HG02852 (cell line): ENCODE measurements at regions not wholly inside any gene's neighbourhood (a gene's known extent, or its start where the extent isn't known, plus 50 kb on each side); places are given as distances from the start of the nearest gene placed in this dataset.

ENCODE experiments used
- ATAC-seq: cut with Tn5 transposase; IDR thresholded peaks from one replicate; pipeline ENCODE4 v1.9.1; 2021; ENCODE audit warnings: mild to moderate bottlenecking, moderate library complexity; ENCODE audit not compliant: unreplicated experiment

- ATAC-seq, result no peak
These were observed 253.0 kb upstream of the IRX2 start for GRCh38 chr5:3004361-3005080.

DNA sequence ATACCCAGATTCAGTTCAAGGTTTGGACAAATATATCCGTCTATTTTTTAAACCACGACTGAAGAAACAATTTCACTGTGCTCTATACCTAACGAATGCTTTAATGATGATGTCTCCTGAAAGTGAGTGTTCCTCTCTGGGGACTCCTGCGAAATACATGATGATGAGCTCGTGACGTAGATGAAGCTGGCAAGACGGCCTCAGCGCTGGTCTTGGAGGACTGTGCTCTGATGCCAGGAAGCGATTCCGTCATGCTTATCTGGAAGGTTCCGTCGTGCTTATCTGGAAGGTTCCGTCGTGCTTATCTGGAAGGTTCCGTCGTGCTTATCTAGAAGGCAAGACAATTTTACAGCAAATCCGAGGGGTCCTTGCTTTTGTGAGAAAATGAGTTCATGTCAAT, 250.8 kb upstream of the IRX2 start:
- no peak for ATAC-seq

GRCh38 chr5:3000631-3001030, 249.2 kb upstream of the IRX2 start:
- ATAC-seq, result no peak

DNA sequence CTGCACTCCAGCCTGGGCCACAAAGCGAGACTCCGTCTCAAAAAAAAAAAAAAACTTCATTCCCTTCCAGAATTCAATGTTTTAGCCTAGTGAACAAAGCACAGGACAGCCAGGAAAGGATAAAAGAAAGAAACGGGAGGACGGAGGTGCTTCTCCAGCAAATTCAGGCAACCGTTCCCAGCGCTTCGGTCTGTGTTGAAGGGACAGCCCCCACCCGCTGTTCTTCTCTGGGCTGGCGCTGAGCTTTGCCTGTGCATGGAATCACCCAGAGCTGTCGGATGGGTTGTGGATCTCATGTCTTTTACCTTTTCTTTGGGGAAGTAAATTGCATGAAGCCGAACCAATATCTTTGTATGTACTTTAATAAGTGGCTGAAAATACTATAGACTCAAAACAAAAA, 248.4 kb upstream of the IRX2 start:
- no peak for ATAC-seq

DNA sequence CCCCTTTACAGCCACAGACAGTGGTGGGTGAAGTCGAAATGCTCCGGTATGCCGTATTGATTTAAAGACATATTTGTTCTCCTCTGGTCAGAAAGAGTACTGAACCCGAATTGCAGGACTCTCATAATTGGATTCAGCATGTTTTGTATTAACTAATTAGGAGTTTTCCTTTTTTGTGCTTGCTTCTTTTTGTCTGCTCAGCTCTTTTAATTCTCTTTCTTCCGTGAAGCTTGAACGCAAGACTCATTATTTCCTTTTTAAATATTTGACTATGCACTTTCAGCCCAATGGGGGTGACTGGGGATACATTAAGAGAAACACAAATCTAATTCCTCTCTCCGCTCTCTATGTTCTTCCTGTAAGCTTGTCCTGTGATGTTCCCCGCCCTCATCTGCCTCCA, 246.6 kb upstream of the IRX2 start:
- ATAC-seq, result no peak

DNA sequence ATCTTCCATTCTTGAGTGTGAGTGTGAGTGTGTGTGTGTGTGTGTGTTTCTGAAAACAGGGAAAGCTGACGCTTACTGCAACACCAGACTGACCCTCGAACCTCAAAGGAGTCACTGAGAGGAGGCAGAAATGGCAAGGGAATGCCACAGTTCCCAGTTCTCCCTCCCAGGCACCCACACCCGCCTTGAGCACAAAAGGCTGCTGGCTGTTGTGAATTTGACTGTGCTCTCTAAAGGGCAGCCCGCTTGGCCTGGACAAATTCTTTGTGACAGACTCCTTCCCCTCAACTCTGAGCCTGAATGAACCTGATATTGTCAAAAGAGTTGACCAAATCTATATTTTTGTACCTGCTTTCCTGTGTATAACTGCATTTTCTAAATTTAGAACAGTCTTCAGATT, 245.7 kb upstream of the IRX2 start:
- ATAC-seq, result no peak

DNA sequence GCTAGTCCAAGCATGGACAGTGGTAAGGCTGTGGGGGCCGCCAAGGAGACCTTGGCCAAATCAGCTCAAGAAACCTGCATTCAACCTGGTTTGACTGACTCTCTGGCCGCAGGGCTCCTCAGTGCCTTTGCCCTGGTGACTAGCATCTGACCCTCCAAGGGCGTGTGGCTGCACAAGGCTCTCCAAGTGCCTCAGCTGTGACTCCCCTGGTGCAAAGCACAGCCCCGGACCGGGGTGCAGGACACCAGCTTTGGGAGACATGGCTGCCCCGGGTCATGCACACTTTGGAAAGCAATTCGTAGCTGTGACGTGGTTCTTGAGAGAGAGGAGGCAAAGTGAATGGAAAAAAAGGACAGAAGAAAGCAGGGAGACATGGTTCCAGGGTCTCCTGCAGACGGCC, 245.2 kb upstream of the IRX2 start:
- no peak for ATAC-seq

DNA sequence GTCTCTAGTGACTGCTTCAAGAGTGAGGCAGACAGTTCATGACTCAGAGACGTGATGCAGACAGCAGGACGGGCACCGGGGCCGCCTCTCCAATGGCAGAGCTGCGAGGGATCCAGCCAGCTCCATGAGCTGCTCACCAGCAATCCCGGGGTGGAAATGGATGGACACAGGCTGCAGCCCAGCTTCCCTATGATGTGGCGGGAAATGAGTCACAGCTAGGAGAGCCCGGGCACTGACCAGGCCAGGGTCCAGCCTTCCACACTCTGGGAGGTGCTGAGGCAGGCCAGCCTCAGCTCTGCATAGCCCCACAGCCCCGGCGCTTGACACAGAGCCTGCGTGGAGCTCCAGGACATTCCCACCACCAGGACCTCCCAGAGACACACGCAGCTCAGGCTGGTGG, 244.8 kb upstream of the IRX2 start:
- ATAC-seq, result no peak

- ATAC-seq, result no peak
These were observed 244.2 kb upstream of the IRX2 start for GRCh38 chr5:2995667-2996066.

DNA sequence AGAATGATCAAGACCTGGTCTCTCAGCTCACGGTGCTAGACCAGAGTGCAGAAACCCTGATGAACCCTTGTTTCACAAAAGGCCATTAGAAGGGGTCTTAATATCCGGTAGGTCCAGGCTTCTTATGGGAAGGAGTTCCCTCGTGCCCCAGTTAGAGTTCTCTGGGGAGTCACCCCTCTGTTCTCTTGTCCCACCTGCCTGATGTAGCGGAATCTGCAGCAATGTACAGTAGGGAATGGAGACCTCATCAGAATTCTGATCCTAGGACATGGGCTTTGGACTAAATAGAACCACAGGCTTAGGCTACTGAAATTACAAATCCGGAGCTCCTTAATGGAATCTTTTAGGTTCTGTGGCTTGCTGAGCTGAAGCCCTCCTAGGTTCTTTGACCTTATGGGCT, 243.6 kb upstream of the IRX2 start:
- ATAC-seq, result no peak

- ATAC-seq, result no peak
These were observed 242.3 kb upstream of the IRX2 start for GRCh38 chr5:2993771-2994170.

DNA sequence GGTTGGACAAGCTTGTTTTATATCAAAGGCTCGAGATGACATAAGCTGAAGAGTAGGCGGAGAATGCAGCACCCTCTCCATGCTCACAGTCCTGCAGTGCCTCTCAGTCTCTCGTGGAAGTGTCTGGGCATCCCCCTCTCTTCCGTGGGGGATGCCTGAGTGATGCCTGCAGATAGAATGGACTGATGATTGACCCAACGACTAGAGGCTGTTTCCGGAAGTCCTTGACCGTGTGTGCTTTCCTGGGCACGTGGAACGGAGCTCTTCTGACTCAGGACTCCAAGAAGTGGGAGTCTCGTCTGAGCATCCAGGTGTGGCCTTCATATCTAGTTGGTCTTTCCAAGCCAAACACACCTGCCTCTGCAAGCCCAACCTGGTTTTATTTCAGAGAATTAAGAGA, 241.8 kb upstream of the IRX2 start:
- ATAC-seq, result no peak

DNA sequence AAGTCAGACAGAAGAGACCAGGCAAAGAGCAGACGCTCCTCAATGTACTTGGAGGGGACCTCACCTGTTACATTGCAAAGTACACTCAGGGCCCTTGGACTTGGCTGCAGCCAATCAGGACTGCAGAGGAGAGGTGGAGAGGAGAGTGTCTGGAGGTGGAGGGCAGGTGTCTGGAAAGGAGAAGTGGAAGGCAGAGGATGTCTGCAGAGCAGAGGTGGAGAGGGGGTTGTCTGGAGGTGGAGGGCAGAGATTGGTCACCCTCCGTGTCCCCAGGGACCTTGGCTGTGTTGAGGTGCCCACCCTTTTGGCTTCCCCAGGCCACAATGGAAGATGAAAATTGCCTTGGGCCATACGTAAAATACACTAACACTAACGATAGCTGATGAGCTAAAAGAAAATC, 241.3 kb upstream of the IRX2 start:
- no peak for ATAC-seq

DNA sequence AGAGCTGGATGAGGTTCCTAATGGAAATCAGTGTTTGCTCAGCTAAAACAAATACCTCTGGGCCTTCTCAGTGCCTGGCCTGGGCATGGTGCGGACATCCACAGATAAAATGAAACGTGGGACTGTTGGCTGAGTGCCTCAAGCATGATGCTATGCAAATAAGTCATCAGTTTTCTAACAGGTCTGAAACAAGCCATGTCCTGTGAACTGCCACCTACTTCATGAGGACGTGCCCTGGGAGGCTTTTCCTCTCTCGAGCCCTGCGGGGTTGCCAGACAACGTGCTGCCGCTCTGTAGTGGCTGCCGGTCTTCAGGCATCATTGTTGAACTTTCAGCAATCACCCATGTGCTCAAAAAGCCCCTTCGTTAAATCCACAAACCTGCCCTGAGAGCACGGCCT, 240.4 kb upstream of the IRX2 start:
- no peak for ATAC-seq

GRCh38 chr5:2989517-2989916, 238.0 kb upstream of the IRX2 start:
- ATAC-seq, result no peak

- no peak for ATAC-seq
These were observed 234.8 kb upstream of the IRX2 start for GRCh38 chr5:2986301-2986700.

DNA sequence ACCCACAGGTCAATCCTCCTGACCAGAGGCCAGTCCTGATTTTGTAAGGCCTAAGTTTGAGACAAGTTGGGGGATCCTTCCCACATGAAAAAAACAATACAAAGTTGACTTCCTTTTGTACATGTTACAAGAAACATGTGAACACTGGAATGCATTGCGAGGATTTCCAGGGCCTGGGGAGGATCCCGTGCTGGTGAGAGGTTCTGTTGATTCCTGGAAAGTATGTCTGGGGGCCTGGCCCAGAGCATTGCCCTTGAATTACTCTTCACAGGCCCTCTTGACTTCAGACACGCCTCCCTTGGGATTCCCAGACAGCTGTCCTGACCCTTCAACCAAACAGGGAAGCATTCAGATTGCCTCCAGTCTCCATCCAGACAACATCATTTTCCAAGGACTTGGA, 234.2 kb upstream of the IRX2 start:
- no peak for ATAC-seq

- ATAC-seq, result no peak
These were observed 232.3 kb upstream of the IRX2 start for GRCh38 chr5:2983583-2984300.

DNA sequence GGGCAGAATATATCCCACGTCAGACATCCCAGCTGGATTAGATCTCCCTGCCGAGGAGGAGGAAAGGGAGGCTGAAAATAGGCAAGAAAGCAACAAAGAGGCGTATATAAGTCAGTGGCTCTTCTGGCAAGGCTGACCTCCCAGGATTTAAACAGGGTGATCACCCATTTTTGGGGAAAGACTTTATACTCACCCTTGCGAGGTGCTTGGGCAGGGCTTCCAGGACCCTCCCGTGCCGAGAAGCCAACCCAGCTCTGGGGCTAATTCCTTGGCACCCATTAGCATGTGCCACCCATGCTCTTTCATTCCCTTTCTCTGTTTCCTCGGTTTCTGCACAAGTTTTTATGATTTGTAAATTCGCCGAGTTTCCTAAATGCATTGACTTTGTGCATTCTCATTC, 230.2 kb upstream of the IRX2 start:
- no peak for ATAC-seq

DNA sequence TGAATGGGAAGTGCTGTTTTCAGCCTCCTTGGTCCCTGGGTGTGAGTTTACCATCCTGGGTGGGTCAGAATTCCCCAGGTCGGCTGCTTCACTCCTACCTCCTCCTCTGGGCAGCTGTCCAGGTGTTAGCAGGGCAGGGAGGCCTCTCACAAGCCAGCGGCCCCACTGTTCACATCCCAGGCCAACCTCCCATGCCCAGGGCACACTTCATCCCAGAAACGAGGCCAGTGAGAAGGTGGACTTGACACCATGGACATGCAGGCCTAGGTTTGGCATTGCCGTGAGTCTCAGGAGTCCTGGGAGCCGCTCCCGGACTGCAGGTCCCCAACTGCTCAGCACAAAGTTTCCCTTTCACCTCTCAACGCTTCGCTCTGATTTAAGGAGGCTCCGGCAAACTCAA, 229.6 kb upstream of the IRX2 start:
- ATAC-seq, result no peak

GRCh38 chr5:2960294-2960693, 208.8 kb upstream of the IRX2 start:
- no peak for ATAC-seq

GRCh38 chr5:2958976-2959375, 207.5 kb upstream of the IRX2 start:
- no peak for ATAC-seq

GRCh38 chr5:2948875-2949274, 197.4 kb upstream of the IRX2 start:
- ATAC-seq, result no peak
